K562 (cell line): ENCODE measurements at regions not wholly inside any gene's neighbourhood (a gene's known extent, or its start where the extent isn't known, plus 50 kb on each side); places are given as distances from the start of the nearest gene placed in this dataset.

Experiments
- BCOR ChIP-seq: fragments of 450-650 bp; IDR thresholded peaks from 2 replicates; pipeline ENCODE4 v1.6.1; 2016
- EP300 ChIP-seq: IDR thresholded peaks from 2 replicates; pipeline ENCODE4 v1.6.1; 2012; ENCODE audit warnings: low read length, improper control_type of control experiment
- EZH2 ChIP-seq: IDR thresholded peaks from 2 replicates; pipeline ENCODE4 v1.6.1; 2012; ENCODE audit warnings: low read depth, mild to moderate bottlenecking, inconsistent platforms, low read length, borderline replicate concordance
- GABPB1 ChIP-seq: sonication (generic); formaldehyde crosslinking; IDR thresholded peaks from 2 replicates; pipeline ENCODE4 v1.8.0; 2022; ENCODE audit warnings: mild to moderate bottlenecking, missing genetic modification reagents
- NFYB ChIP-seq: IDR thresholded peaks from 2 replicates; pipeline ENCODE4 v1.6.1; 2011; ENCODE audit warnings: mild to moderate bottlenecking, moderate library complexity; ENCODE audit not compliant: insufficient read length; ENCODE audit errors: extremely low read depth
- POLR2AphosphoS5 ChIP-seq: IDR thresholded peaks from 2 replicates; pipeline ENCODE4 v1.6.1; 2011; ENCODE audit warnings: mild to moderate bottlenecking, low read depth, low read length, moderate library complexity; ENCODE audit not compliant: control insufficient read depth, insufficient read depth
- SMARCA5 ChIP-seq: fragments of 450-650 bp; IDR thresholded peaks from 2 replicates; pipeline ENCODE4 v1.6.1; 2016
- ZNF232 ChIP-seq: sonication (generic); formaldehyde crosslinking; IDR thresholded peaks from 2 replicates; pipeline ENCODE4 v1.8.0; 2022; ENCODE audit warnings: mild to moderate bottlenecking, missing genetic modification reagents
- ZNF584 ChIP-seq: fragments of 200-800 bp; sonication (Bioruptor generic); IDR thresholded peaks from 2 replicates; pipeline ENCODE4 v1.6.1; 2016; ENCODE audit warnings: low read depth, mild to moderate bottlenecking, missing genetic modification characterization, missing compliant biosample characterization
- TF ChIP-seq, protein P1 (sequence below), 2 experiments: fragments of 450-650 bp; IDR thresholded peaks; 2 replicates each; pipeline ENCODE4 v1.6.1; 2016
- TF ChIP-seq, protein P2 (sequence below), 3 experiments: IDR thresholded peaks in 2 of 3; conservative IDR thresholded peaks in 1 of 3; 2 replicates each; pipeline ENCODE4 v1.5.1; 2011 to 2012; ENCODE audit warnings: low read length in 3 of 3, mild to moderate bottlenecking in 3 of 3, control low read depth in 2 of 3, improper control_type of control experiment in 1 of 3, inconsistent platforms in 1 of 3, low read depth in 1 of 3, mixed read lengths in 1 of 3, moderate library complexity in 1 of 3; ENCODE audit not compliant: insufficient read depth in 2 of 3
- TF ChIP-seq, protein P3 (sequence below): sonication (generic); formaldehyde crosslinking; IDR thresholded peaks from 2 replicates; pipeline ENCODE4 v1.9.0; 2022; ENCODE audit warnings: mild to moderate bottlenecking, missing genetic modification reagents

DNA sequence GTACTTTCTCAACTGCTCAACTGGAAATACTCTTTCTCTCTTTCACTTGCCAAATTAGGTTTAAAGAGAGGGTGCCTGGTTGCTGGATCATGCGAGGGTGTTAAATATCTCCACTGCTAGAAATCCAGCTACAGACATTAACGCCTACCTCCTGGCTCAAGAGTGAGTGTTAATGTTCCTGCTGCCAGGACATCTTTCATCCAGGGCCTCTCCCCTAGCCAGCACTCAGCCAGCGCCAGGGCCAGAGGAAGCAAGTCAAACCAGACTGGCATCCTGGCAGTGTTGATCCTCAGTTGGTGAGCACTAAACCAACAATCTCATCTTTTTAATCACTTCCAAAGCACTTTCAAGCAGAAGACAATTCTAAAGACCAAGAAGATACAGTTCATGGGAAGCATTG, 92.9 kb upstream of the BARHL2 start:
- TF ChIP-seq ZNF584 (CRISPR knock-in tag) (no peak), BCOR (no peak), EZH2 (no peak), SMARCA5 (no peak), NFYB (no peak), POLR2AphosphoS5 (no peak), GABPB1 (CRISPR knock-in tag) (no peak), ZNF232 (no peak), EP300 (no peak)
- TF ChIP-seq, protein P1, sequence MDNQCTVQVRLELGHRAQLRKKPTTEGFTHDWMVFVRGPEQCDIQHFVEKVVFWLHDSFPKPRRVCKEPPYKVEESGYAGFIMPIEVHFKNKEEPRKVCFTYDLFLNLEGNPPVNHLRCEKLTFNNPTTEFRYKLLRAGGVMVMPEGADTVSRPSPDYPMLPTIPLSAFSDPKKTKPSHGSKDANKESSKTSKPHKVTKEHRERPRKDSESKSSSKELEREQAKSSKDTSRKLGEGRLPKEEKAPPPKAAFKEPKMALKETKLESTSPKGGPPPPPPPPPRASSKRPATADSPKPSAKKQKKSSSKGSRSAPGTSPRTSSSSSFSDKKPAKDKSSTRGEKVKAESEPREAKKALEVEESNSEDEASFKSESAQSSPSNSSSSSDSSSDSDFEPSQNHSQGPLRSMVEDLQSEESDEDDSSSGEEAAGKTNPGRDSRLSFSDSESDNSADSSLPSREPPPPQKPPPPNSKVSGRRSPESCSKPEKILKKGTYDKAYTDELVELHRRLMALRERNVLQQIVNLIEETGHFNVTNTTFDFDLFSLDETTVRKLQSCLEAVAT (IDR thresholded peaks at IDR 0.05) = no peak
- TF ChIP-seq, protein P2, sequence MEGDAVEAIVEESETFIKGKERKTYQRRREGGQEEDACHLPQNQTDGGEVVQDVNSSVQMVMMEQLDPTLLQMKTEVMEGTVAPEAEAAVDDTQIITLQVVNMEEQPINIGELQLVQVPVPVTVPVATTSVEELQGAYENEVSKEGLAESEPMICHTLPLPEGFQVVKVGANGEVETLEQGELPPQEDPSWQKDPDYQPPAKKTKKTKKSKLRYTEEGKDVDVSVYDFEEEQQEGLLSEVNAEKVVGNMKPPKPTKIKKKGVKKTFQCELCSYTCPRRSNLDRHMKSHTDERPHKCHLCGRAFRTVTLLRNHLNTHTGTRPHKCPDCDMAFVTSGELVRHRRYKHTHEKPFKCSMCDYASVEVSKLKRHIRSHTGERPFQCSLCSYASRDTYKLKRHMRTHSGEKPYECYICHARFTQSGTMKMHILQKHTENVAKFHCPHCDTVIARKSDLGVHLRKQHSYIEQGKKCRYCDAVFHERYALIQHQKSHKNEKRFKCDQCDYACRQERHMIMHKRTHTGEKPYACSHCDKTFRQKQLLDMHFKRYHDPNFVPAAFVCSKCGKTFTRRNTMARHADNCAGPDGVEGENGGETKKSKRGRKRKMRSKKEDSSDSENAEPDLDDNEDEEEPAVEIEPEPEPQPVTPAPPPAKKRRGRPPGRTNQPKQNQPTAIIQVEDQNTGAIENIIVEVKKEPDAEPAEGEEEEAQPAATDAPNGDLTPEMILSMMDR (IDR thresholded peaks at IDR 0.05 in 2 of 3, conservative IDR thresholded peaks at IDR 0.05 in 1 of 3; ENCODE audit: insufficient read depth in 2 of 3, low read depth in 1 of 3, low read length in 3 of 3) = no peak
- TF ChIP-seq, protein P3, sequence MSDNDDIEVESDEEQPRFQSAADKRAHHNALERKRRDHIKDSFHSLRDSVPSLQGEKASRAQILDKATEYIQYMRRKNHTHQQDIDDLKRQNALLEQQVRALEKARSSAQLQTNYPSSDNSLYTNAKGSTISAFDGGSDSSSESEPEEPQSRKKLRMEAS (CRISPR knock-in tag) = no peak
